OCI-LY7 (cell line): ENCODE measurements at regions not wholly inside any gene's neighbourhood (a gene's known extent, or its start where the extent isn't known, plus 50 kb on each side); places are given as distances from the start of the nearest gene placed in this dataset.

Source experiments
- BruUV-seq: library from RNA; stranded (reverse); fragments of 400-500 nt; replicated peaks from 2 replicates; lab custom pipeline; 2021; lab: Mats Ljungman, UMichigan
- CTCF ChIA-PET: fragments of 300-600 bp; sonication (Branson Sonifier 250); formaldehyde crosslinking; loops from one replicate; lab custom pipeline; 2022; ENCODE audit warnings: antibody characterized with exemption; ENCODE audit not compliant: unreplicated experiment; lab: Charles Lee
- POLR2A ChIA-PET: fragments of 300-600 bp; sonication (Branson Sonifier 250); formaldehyde crosslinking; loops from one replicate; lab custom pipeline; 2022; ENCODE audit warnings: antibody characterized with exemption; lab: Charles Lee
- DNase-seq: peaks from one replicate; pipeline ENCODE4 v3.0.0-alpha.2; 2015; ENCODE audit warnings: low spot score
- H2AFZ ChIP-seq: fragments of 200-600 bp; sonication (generic), shearing (Covaris generic); 2 replicates; pipeline ENCODE4 v1.6.1; 2014; ENCODE audit warnings: mild to moderate bottlenecking, antibody characterized with exemption, low read length, moderate library complexity
- H3K27ac ChIP-seq: fragments of 200-600 bp; sonication (generic); 2 replicates; pipeline ENCODE4 v1.5.1; 2014; ENCODE audit warnings: mixed run types, low read depth, mild to moderate bottlenecking, moderate library complexity, low read length, inconsistent platforms; ENCODE audit not compliant: poor library complexity, severe bottlenecking
- H3K36me3 ChIP-seq: fragments of 200-600 bp; sonication (generic); 2 replicates; pipeline ENCODE4 v1.6.1; 2014; ENCODE audit warnings: mild to moderate bottlenecking, antibody characterized with exemption, low read length, moderate library complexity, mixed read lengths; ENCODE audit not compliant: insufficient read depth
- H3K4me1 ChIP-seq: fragments of 200-600 bp; sonication (generic); 2 replicates; pipeline ENCODE4 v1.5.1; 2014; ENCODE audit warnings: mild to moderate bottlenecking, low read length; ENCODE audit not compliant: insufficient read depth, poor library complexity, severe bottlenecking
- H3K4me2 ChIP-seq: fragments of 200-600 bp; sonication (generic); 2 replicates; pipeline ENCODE4 v1.6.1; 2014; ENCODE audit warnings: mild to moderate bottlenecking, low read length
- H3K4me3 ChIP-seq: fragments of 200-600 bp; sonication (generic); 2 replicates; pipeline ENCODE4 v1.5.1; 2014; ENCODE audit warnings: mild to moderate bottlenecking, low read depth, low read length; ENCODE audit not compliant: poor library complexity, severe bottlenecking
- H3K79me2 ChIP-seq: fragments of 200-600 bp; sonication (generic); 2 replicates; pipeline ENCODE4 v1.6.1; 2016; ENCODE audit warnings: low read depth, mild to moderate bottlenecking, low read length, moderate library complexity, mixed read lengths; ENCODE audit not compliant: insufficient read depth
- H3K9me2 ChIP-seq: fragments of 200-600 bp; sonication (generic); 2 replicates; pipeline ENCODE4 v1.6.1; 2016; ENCODE audit warnings: mild to moderate bottlenecking, low read length, mixed read lengths; ENCODE audit not compliant: insufficient read depth
- H3K9me3 ChIP-seq: fragments of 200-600 bp; sonication (generic); 2 replicates; pipeline ENCODE4 v1.6.1; 2014; ENCODE audit warnings: mild to moderate bottlenecking, mixed run types, low read length, mixed read lengths
- H4K20me1 ChIP-seq: fragments of 200-600 bp; sonication (generic); 2 replicates; pipeline ENCODE4 v1.6.1; 2014; ENCODE audit warnings: mild to moderate bottlenecking, antibody characterized with exemption, low read length, moderate library complexity, mixed read lengths; ENCODE audit not compliant: insufficient read depth
- CTCF ChIP-seq: fragments of 200-600 bp; sonication (generic); conservative IDR thresholded peaks from 2 replicates; pipeline ENCODE4 v1.5.1; 2014; ENCODE audit warnings: mild to moderate bottlenecking, antibody characterized with exemption, low read length, moderate library complexity, mixed read lengths
- EZH2phosphoT487 ChIP-seq: fragments of 200-600 bp; sonication (generic); IDR thresholded peaks from 2 replicates; pipeline ENCODE4 v1.6.1; 2018; ENCODE audit warnings: low read depth, borderline replicate concordance, mild to moderate bottlenecking, mixed run types, antibody characterized with exemption, low read length, moderate library complexity, mixed read lengths
- intact Hi-C: fragments of 100-400 bp; cut with micrococcal nuclease; formaldehyde crosslinking; loops from one replicate; pipeline ENCODE4 v1.10.0; 2022; ENCODE audit not compliant: unreplicated experiment

- Histone ChIP-seq H3K4me2 (no peak overlapping the region), H3K4me1 (no peaks in the 10 kb centered on the region), H3K9me3 (no peaks in the 10 kb centered on the region), H4K20me1 (no peaks in the 10 kb centered on the region), H3K79me2 (no peaks in the 10 kb centered on the region), H3K9me2 (no peaks in the 10 kb centered on the region), H3K4me3 (no peak overlapping the region), H2AFZ (no peak overlapping the region), H3K27ac (no peak overlapping the region), H3K36me3 (no peaks in the 10 kb centered on the region)
- no TSS peak for BruUV-seq
- CTCF ChIA-PET: no interaction called here
- no peak for DNase-seq
- TF ChIP-seq EZH2phosphoT487 (no peak), CTCF (no peak)
- POLR2A ChIA-PET: no interaction called here
- intact Hi-C loops: no loop called here
Observed at GRCh38 chr13:107574517-107575210, 640.7 kb downstream of the LIG4 start.

GRCh38 chr13:107573184-107573583 is 642.2 kb downstream of the LIG4 start:
- BruUV-seq: no TSS peak
- ChIA-PET POLR2A (no interaction called here), CTCF (no interaction called here)
- intact Hi-C loops: no loop called here
- Histone ChIP-seq H3K9me2 (no peaks in the 10 kb centered on the region), H3K27ac (no peak overlapping the region), H3K79me2 (no peaks in the 10 kb centered on the region), H2AFZ (no peak overlapping the region), H3K9me3 (no peaks in the 10 kb centered on the region), H3K4me2 (no peak overlapping the region), H3K4me3 (no peak overlapping the region), H3K4me1 (no peaks in the 10 kb centered on the region), H4K20me1 (no peaks in the 10 kb centered on the region), H3K36me3 (no peaks in the 10 kb centered on the region)
- no peak for DNase-seq
- no peak for TF ChIP-seq EZH2phosphoT487
- no peak for TF ChIP-seq CTCF

GRCh38 chr13:107572156-107572555 is 643.2 kb downstream of the LIG4 start:
- no peak overlapping the region for H3K4me2 ChIP-seq
- POLR2A ChIA-PET: no interaction called here
- CTCF ChIA-PET: no interaction called here
- DNase-seq: no peak
- intact Hi-C loops: no loop called here
- no peaks in the 10 kb centered on the region for H3K79me2 ChIP-seq
- H3K4me1 ChIP-seq: no peaks in the 10 kb centered on the region
- no peak overlapping the region for H3K27ac ChIP-seq
- H3K9me2 ChIP-seq: no peaks in the 10 kb centered on the region
- H3K9me3 ChIP-seq: no peaks in the 10 kb centered on the region
- no peak overlapping the region for H3K4me3 ChIP-seq
- TF ChIP-seq CTCF: no peak
- TF ChIP-seq EZH2phosphoT487: no peak
- no TSS peak for BruUV-seq
- no peaks in the 10 kb centered on the region for H4K20me1 ChIP-seq
- H2AFZ ChIP-seq: no peak overlapping the region
- no peaks in the 10 kb centered on the region for H3K36me3 ChIP-seq
